Upper lobe of left lung (tissue), 4 donors: ENCODE measurements at regions not wholly inside any gene's neighbourhood (a gene's known extent, or its start where the extent isn't known, plus 50 kb on each side); places are given as distances from the start of the nearest gene placed in this dataset.

Experiments used
- EP300 ChIP-seq, 4 donors: sonication (generic); formaldehyde crosslinking; IDR thresholded peaks; one replicate each; pipeline ENCODE4 v1.5.1; 2017; ENCODE audit warnings: antibody characterized with exemption in 4 of 4, control low read depth in 2 of 4
- POLR2A ChIP-seq, 4 donors: fragments of 450-650 bp; IDR thresholded peaks; one replicate each; pipeline ENCODE4 v1.5.1; 2016 to 2017; ENCODE audit warnings: antibody characterized with exemption in 4 of 4, mild to moderate bottlenecking in 2 of 4
- POLR2AphosphoS5 ChIP-seq, 2 donors: sonication (generic); formaldehyde crosslinking; IDR thresholded peaks; one replicate each; pipeline ENCODE4 v1.5.1; 2017; ENCODE audit warnings: antibody characterized with exemption in 2 of 2
- TF ChIP-seq, protein P1 (sequence below), 6 experiments: fragments of 450-650 bp in 4 of 6; fragments of 200-600 bp in 2 of 6; sonication (generic) in 2 of 6; IDR thresholded peaks; one replicate each; pipeline ENCODE4 v1.5.1; 2016 to 2019; ENCODE audit warnings: antibody characterized with exemption in 6 of 6

DNA sequence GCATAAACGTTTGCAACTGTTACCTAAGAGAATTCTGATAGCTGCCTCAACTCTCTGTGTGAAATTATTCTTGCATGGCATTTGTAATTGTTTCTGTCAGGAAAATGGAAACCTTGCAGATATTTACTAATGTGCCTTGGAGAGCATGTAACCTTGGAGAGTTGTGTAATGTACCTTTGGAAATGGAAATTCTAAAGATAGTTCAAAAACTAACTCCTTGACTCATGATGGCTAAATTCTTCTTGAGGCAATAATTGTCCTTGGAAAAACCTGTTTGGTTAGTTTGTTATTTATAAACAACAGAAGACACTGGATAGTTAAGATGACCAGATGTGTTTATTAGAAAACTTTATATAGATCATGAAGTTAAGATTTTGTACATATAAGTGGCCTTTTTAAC is 1033.8 kb downstream of the PLA2G4A start:
- no peak for TF ChIP-seq POLR2AphosphoS5 (IDR thresholded peaks at IDR 0.05)
- no peak for TF ChIP-seq EP300 (IDR thresholded peaks at IDR 0.05)
- TF ChIP-seq, protein P1, sequence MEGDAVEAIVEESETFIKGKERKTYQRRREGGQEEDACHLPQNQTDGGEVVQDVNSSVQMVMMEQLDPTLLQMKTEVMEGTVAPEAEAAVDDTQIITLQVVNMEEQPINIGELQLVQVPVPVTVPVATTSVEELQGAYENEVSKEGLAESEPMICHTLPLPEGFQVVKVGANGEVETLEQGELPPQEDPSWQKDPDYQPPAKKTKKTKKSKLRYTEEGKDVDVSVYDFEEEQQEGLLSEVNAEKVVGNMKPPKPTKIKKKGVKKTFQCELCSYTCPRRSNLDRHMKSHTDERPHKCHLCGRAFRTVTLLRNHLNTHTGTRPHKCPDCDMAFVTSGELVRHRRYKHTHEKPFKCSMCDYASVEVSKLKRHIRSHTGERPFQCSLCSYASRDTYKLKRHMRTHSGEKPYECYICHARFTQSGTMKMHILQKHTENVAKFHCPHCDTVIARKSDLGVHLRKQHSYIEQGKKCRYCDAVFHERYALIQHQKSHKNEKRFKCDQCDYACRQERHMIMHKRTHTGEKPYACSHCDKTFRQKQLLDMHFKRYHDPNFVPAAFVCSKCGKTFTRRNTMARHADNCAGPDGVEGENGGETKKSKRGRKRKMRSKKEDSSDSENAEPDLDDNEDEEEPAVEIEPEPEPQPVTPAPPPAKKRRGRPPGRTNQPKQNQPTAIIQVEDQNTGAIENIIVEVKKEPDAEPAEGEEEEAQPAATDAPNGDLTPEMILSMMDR (IDR thresholded peaks at IDR 0.05): no peak
- no peak for TF ChIP-seq POLR2A (IDR thresholded peaks at IDR 0.05)
